ENCODE measurements at regions not wholly inside any gene's neighbourhood (a gene's known extent, or its start where the extent isn't known, plus 50 kb on each side); places are given as distances from the start of the nearest gene placed in this dataset.

DNA sequence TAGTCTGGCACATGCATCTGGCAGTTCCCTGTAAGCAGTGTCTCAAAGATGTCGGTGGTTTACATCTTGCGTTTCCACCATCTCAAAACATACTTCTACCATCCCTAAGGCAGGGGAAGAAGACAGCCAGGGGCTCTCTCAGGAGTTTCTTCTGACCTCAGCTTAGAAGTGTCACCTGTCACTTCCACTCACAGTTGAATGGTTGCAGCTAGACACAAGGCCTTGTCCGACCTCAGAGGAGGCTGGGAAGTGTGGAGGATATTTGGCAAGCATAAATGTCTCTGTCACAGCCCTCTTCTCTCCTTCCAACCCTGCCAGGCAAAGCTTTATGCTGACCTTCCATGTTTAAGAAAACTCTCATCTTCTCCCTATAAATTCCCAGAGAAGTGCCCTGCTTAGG is 193.3 kb downstream of the HERPUD2 start:
- no peak for DNase-seq (ENCODE audit: low spot score)

DNA sequence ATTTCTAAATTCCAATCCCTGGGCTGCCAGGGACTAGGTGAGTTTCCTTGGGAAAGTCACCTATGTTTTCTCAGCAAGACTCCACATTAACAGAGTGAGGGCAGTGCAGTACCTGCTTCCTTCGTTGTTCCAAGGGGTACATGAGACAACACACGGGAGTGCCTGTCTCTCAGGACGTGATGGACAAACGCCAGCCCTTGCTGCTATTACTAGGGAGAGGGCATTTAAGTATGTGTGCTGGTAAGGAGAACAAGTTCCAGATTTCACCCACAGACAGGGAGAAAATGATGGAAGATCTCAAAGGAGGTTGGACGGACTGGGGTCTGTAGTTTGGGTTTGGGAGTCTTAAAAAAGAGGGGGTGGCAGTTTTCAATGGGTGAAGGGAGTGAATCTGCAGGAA is 195.7 kb downstream of the HERPUD2 start:
- no peak for DNase-seq (ENCODE audit: low spot score)

DNA sequence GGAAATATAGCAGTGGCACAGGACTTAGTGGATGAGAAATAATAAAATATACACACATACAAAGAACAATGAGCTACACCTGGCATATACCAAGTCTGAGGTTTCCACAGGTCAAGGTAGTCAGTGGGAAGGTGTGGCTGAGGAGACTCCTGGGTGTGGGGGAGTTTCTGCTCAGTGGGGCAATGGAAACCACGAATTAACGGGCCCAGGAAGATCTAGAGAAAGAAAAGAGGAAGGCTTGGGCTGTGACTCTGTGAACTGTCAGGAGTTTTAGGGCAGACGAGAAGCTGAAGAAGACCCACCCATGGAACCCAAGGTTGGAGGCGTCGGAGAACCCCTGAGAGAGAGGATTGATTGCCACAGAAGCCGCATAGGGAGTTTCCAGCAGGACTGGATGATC is 196.5 kb downstream of the HERPUD2 start:
- no peak for DNase-seq (ENCODE audit: low spot score)

DNA sequence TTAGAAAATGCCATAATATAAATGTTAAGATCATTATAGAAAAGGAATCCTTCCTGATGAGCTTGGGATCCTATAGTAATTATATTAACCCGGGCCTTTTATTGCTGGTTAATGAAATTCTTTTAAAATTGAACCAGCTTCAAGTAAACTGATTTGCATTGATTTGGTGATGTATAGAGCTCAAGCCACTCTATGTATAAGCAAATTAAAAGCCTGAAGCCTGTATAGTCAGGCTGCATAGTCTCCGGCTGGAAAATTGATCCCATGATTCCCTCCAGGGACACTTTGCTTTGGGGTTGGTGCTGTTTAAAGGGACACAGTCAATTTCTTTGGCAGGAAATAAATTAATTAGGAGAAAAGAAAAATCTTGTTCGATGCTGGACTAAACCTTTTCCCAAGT is 199.1 kb downstream of the HERPUD2 start:
- DNase-seq (ENCODE audit: low spot score), result no peak

DNA sequence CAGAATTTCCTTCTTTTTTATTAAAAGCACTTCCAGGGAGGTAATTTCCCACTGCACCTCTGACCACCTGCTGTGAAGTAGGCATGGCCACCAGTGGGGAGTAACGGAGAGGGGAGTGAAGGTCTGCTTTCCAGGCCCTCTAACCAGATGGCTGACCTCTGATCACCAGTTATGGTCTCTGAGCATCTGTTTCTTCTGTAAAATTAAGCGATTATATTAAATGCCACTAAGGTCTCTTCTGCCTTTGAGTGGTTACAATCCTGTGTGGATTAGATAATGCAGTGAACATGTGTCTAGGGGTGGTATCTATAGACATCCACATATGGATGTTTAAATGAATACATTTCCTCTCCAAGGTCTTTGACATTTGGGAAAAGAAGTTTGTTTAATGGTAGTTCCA is 199.6 kb downstream of the HERPUD2 start:
- no peak for DNase-seq (ENCODE audit: low spot score)

DNA sequence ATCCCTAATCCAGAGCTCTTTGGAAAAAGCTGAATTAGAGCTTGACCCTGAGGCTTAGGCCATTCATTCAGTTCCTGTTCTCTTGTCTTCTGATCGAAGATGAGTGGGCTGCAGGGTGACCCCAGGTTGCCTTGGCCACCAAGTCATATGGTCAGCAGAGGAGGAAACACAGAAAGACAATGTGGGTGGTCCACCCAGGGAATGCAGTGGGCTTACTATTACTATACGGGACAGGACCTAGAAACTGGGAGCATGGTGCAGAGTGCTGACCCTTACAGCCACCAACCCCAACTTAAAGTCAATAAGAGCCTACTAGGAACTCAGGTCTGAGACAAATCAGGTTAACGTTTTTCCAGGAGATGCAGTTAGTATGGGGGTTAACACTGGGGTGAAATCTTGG is 200.5 kb downstream of the HERPUD2 start:
- no peak for DNase-seq (ENCODE audit: low spot score)

DNA sequence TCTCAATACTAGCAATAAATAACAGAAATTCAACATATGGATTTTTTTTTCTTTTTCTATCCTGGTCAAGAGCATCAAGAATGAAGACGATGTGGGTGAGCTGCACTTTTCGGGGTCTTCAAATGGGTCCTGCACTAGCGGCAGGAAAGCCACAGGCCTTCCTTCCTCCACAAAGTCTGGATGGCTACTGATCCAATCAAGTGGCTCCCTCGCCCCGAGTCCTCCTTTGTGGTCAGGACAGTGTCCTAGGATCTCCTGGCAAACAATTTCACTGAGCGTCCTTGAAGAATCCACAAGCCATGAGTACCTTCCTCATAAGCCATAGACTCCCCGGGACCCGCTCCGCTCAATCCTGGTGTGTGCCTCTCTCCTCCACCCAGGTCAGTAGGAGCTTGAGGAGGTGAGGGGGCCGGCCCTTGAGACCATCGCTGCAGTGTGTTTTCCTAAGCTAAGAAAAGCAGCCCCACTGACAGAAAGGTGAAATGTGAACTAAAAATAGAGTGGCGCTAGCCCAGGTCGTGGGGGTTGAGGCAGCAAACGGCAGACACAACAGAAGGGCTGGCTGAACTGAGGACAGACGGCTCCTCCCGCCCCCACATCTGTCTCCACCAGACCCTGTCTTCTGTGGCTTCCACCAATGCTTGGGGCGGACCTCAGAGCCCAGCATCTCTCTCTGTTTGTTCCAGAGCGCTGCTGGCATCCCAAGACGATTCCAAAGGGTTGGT is 202.3 kb downstream of the HERPUD2 start:
- DNase-seq (ENCODE audit: low spot score), result no peak

DNA sequence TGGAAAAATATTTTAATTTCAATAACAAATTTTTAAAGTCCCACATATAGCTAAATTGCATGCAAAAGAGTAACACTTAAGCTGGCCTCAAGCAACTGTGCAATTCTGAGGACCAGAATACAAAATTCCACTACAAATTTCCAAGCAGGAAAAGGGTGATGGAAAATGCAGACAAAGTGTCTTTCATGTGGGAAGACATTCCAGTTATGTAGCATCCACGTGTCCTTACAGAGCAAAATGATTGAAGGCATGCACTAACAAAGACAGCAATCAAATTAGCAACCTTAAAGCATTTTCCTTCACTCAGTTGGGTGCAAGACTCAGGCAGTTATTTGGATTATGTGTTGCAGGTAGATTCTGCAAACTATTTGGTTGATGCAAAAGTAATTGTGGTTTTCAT is 203.7 kb downstream of the HERPUD2 start:
- DNase-seq (ENCODE audit: low spot score), result no peak

DNA sequence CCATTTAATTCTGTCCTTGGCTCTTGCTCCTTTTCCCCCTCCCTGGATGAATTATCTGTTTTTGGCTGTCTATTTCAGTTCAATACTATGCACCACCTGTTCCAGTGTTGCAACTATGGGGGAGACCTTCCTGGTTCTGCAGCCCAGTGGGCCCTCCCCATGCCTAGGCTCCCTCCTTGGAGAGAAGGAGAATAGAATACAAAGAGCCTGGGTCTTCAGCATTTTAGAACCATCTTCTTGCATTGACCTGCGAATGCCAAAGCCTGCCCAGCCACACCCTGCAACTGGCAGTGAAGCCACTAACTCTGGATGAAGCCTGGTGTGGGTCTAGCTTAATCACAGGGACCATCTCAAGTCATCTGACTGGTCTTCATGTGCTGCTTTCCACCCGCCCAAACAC is 207.1 kb downstream of the HERPUD2 start:
- DNase-seq (ENCODE audit: low spot score), result no peak

DNA sequence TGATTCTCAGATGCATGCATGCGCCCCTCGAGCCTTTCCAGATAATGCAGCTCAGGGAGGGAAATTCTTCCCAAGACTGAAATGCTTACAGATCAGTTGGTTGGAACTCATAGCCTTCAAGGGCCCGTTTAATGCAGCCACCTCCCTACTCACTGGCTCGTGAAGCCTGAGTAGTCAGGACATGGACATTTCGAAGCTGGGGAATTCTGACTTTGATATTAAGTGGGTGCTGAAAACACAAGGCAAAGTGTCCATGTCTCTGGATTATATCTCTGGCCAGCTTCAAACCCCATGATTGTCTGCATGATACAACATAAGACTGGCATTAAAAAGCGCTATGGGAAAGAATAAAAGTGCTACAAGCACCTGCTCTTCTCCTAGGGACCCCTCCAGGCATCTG is 207.5 kb downstream of the HERPUD2 start:
- DNase-seq (ENCODE audit: low spot score), result no peak

DNA sequence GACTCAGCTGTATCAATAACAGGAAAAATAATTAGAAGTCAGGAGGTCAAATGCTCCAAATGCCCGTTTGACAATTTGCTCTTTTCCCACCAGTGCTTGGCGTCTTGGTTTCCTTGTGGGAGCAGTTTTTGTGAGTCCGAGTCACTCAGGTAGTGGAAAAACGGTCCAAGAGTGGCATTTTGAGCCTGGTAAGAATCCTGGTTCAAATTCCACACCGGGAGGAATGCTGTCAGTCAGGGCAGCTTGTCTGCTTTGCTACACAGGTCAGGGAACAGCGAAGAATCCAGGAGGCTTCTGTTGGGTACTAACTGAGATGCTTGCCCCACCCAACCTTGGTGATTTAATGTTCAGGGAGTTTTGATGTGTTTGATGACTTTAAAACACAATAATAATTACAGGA is 209.5 kb downstream of the HERPUD2 start:
- no peak for DNase-seq (ENCODE audit: low spot score)

DNA sequence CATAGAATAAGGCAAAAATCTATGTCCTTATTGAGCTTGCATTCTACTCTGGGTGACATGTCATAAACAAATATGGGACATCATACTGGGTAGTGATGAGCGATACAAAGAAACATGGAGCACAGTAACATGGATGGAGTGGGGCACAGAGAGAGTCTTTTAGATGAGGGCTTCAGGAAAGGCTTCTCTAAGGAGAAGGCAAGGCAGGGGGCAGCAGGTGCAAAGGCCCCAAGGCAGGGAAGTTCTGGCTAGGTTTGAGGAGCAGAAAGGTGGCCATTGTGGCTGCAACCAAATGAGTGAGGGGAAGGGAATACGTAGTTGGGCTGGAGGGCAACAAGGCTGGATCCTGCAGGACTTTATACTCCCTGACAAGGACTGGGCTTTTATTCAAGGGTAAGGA is 211.4 kb downstream of the HERPUD2 start:
- no peak for DNase-seq (ENCODE audit: low spot score)

DNA sequence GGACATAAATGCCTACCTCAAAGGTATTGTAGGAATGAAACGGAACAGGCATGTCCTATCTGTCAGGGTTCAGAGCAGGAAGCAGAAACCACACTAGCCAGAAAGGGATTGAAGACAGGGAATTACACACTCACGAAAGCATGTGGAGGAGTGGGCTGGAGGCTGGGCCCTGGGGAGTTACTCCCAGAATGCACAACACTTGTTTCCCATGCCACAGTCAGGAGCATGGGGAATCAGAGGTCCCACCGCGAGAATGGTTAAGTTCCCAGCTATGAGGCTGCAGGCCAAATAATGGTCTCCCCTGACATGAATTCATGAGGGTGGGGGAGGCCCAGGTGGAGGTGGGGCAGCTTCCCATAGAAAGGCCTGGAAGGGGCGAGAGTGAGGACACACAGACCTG is 212.7 kb downstream of the HERPUD2 start:
- no peak for DNase-seq (ENCODE audit: low spot score)

DNA sequence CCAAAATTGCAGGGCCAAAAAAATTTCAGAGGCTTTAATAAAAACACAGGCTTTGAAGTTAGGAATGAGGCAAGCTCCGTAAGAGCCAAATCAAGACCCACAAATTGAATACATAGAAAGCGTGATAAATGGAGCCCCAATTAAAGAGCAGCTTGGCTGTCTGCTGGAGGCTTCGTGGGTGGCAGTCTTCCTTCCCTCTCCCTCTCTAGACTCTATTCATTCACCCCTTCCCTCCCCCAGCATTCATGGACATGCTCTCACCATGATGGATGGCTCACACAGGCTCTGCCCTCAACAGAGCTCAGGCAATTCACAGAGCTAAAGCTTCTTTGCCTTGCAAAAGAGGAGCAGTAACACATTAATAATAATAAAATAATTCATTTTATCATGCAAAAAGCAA is 214.1 kb downstream of the HERPUD2 start:
- DNase-seq (ENCODE audit: low spot score), result no peak

DNA sequence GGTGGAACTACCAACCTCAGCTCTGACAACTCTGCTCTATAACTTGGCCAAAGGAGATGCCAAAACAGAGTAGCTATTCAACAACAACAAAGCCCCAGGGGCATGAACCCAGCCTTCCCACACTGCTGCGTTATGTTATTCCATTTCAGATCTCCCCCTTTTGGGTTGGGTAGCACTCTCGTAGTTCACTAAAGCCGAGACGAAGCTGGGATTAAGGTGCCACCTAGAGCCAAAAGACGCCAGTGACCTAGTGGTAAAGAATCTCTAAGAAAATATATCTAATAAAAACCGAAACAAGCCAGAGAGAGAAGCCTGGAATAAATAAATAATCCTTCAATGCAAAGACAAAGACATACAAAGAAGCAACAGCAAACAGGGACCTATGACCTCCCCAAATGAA is 217.3 kb downstream of the HERPUD2 start:
- no peak for DNase-seq (ENCODE audit: low spot score)

DNA sequence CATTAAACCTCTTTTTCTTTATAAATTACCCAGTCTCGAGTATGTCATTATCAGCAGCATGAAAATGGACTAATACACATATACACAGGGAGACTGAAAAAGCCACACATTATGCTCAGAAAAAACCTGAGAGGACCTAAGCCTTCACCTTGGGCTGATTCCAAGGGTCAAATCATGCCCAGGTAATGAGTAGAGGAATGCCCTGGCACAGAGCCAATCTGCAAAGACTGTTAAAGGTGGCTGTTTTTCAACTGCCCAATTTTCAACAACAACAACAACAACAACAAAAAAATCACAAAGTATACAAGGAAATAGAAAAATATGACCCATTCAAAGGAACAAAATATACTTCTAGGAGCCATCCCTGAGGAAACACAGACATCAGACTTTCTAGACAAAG is 220.2 kb upstream of the TBX20 start:
- DNase-seq (ENCODE audit: low spot score), result no peak

DNA sequence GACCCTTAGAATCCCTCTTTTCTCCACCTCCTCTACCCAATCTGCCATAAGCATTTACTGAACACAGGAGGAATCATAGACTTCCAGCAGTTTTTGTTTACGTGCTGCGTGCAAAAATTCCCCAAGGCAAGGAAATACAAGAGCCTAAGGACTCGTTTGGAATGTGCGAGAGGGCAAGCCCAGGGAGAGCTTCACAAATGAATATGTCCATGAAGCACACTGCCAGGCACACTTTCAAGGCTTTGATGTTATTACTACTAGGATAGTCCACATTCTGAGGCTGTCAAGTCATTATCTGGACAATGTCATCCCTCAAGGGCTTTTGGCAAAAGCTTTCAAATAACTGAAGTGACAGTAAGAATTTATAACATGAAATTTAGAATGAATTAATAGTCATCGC is 214.7 kb upstream of the TBX20 start:
- no peak for DNase-seq (ENCODE audit: low spot score)

DNA sequence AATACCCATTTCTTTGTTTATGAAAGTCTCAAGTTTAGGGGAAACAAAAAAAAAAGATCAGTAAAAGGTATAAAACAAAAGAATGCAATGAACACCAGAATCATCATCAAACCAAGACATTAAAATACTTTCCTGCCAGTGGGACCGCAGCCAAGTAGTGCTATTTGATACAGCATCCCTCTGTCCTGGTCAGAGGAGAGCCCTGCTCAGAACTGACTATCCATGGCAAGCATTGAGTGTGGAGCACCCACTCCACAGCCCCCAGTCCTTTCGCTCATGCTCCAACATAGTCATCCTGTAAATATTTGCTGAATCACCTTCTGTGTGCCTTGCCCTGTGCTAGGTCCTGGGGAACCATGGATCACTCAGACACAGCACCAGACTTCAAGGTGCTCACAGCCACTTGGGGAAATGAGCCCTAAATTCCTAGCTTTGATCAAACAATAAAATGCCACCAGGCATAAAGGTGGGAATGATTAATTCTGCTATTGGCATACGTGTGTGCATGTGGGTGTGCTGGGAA is 213.6 kb upstream of the TBX20 start:
- no peak for DNase-seq (ENCODE audit: low spot score)

DNA sequence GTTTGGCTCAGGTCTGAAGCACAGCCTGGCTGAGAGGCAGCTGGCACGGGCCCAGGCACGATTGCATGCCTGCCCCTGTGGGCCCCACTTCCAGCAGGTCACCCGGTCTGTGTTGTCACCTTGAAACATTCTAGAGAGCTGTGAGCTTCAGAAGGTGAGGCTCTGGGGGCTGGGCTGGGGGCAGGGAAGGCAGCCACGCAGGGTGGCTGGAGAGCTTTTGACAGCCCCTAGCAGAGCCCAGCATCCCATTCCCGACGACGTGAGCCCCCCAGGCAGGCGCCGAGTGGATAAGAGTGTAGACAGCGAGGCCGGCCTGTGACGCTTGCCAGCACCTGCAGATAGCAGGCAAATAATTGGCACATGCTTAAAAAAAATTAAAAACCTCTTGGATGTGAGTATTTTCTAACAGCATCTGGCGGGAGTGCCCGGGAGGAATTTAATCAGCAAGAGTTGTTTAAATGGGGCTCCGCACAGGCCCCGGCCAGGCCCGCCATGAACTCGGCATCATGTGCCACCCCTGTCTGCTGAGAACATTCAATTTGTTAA is 212.0 kb upstream of the TBX20 start:
- DNase-seq (ENCODE audit: low spot score), result no peak

DNA sequence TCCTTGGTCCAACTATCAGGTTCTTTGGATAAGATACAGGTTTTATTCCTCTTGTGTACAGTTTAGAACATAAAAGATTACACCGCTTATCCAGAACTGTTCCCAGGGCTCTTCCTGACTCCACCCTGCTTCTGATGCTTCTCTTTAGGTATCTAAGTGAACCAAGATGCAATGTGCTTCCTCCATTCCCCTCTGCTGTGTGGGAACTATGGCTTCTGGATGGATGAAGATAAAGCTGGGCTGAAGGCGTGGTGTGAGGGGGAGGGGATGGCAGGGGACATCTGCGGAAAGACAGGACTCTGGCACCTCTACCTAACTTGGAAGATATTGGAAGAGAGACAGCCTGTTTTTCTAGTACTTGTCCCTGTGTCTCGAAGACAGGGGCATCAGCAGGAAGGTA is 209.9 kb upstream of the TBX20 start:
- DNase-seq (ENCODE audit: low spot score), result no peak

DNA sequence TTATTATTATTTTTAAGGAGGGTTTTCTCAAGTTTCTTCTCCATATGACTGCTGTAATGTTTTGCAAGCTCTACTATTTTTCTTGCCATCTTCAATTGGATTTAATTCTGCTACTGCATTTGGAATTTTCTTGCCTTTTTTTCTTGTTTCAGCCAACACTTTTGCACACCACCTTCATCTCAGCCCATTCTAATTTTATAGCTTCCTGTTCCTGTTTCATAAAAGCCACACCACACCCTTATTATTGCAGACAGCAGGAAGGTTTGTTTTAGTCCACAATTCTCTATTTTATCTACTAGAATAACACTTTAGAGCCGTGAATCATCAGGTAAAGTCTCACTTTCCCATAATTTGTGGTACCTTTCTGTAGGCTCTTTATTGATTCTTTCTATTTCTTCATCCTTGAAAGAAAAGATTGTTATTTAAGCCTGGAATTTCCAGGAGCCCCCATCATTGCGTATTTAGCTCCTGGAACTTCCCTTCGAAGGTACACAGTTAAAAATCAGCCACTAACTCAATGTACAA is 209.3 kb upstream of the TBX20 start:
- no peak for DNase-seq (ENCODE audit: low spot score)

DNA sequence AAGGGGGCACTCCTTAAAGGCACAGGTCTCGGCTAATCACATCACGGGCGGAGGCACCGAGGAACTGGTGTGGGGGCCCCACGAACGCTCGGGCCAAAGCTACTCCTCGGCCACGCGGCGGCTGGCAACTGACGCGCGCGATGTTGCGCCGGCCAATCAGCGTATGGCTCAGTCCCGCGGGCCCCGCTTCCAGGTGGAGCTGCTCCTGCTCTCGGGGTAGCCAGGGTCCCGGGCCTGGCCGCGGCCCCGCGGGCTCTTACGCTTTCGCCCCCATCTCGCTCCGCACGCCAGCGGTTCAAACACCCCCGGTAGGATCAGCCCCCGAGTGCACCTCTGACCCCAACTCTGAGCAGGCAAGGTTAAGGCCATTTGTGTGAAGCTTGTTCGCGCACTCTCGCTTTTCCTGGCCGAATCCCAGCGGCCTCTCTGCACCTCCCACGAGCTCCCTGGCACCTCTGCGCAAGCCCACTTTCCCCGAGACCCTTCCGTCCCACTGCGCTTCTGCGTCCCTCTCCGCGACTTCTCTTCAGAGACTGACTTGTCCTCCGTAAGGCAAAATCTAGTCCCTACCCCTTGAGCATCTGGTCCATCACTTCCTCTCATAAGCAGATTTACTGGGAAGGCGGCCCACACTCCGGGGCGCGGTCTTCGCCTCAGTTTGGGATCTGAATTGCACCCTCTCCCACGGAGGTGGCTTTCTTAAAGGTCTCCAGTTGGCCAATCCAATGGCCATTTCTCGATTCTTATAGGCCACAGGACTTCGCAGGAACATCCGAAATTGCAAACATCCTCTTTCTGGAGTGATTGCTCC is 200.9 kb upstream of the TBX20 start:
- DNase-seq (ENCODE audit: low spot score), result no peak
